Keratinocyte (primary cell): ENCODE measurements at regions not wholly inside any gene's neighbourhood (a gene's known extent, or its start where the extent isn't known, plus 50 kb on each side); places are given as distances from the start of the nearest gene placed in this dataset.

Experiments used
- CTCF ChIP-seq, 3 experiments: IDR thresholded peaks in 1 of 3; conservative IDR thresholded peaks in 1 of 3; optimal IDR thresholded peaks in 1 of 3; 2 replicates in 2 of 3; 3 replicates in 1 of 3; pipeline versions ENCODE3 to v1.5.1; 2011; ENCODE audit warnings: low read length in 3 of 3, mild to moderate bottlenecking in 3 of 3, moderate library complexity in 2 of 3, control low read depth in 1 of 3, inconsistent platforms in 1 of 3; ENCODE audit not compliant: insufficient read depth in 2 of 3; ENCODE audit errors: extremely low read depth in 1 of 3
- EZH2 ChIP-seq: IDR thresholded peaks from one replicate; pipeline ENCODE4 v1.6.1; 2012; ENCODE audit warnings: inconsistent platforms, mild to moderate bottlenecking, low read length, moderate library complexity

GRCh38 chr13:107712145-107712860 lies 503.0 kb downstream of the LIG4 start:
- TF ChIP-seq CTCF (optimal IDR thresholded peaks at IDR 0.05 in 1 of 3, IDR thresholded peaks at IDR 0.05 in 1 of 3, conservative IDR thresholded peaks at IDR 0.05 in 1 of 3; ENCODE audit: extremely low read depth in 1 of 3, insufficient read depth in 2 of 3, low read length in 3 of 3), result no peak
- no peak for TF ChIP-seq EZH2
